Cardiac muscle cell (in vitro differentiated cells and primary cell): ENCODE measurements at regions not wholly inside any gene's neighbourhood (a gene's known extent, or its start where the extent isn't known, plus 50 kb on each side); places are given as distances from the start of the nearest gene placed in this dataset.
"Not testable (repeated sequence)": the region's sequence is repeated elsewhere in the genome, so short reads cannot be mapped to it uniquely, and the experiment has no call there.

Experiments used
- DNase-seq, 2 donors: peaks; one replicate each; pipeline versions ENCODE4 v3.0.0 to v3.0.0-alpha.2; 2010 to 2017; ENCODE audit warnings: low read depth in 1 of 2, low spot score in 1 of 2
- H3K27ac ChIP-seq: fragments of 200-600 bp; sonication (generic); 2 replicates; pipeline ENCODE4 v1.5.1; 2016
- H3K27me3 ChIP-seq: fragments of 200-600 bp; sonication (generic); 2 replicates; pipeline ENCODE4 v1.6.0; 2016; ENCODE audit warnings: control low read depth
- H3K36me3 ChIP-seq: fragments of 200-600 bp; sonication (generic); 2 replicates; pipeline ENCODE4 v1.5.1; 2016; ENCODE audit warnings: control low read depth
- H3K4me1 ChIP-seq: fragments of 200-600 bp; sonication (generic); 2 replicates; pipeline ENCODE4 v1.8.1; 2017; ENCODE audit warnings: low read depth, mild to moderate bottlenecking, mixed run types
- H3K4me3 ChIP-seq: fragments of 200-600 bp; sonication (generic); 2 replicates; pipeline ENCODE4 v1.5.1; 2016; ENCODE audit warnings: mild to moderate bottlenecking
- H3K9me3 ChIP-seq: fragments of 200-600 bp; sonication (generic); 2 replicates; pipeline ENCODE4 v1.5.1; 2017; ENCODE audit warnings: low read depth, mild to moderate bottlenecking, control low read depth
- CTCF ChIP-seq: IDR thresholded peaks from 2 replicates; pipeline ENCODE4 v1.5.1; 2012; ENCODE audit warnings: low read depth, mild to moderate bottlenecking, low read length

DNA sequence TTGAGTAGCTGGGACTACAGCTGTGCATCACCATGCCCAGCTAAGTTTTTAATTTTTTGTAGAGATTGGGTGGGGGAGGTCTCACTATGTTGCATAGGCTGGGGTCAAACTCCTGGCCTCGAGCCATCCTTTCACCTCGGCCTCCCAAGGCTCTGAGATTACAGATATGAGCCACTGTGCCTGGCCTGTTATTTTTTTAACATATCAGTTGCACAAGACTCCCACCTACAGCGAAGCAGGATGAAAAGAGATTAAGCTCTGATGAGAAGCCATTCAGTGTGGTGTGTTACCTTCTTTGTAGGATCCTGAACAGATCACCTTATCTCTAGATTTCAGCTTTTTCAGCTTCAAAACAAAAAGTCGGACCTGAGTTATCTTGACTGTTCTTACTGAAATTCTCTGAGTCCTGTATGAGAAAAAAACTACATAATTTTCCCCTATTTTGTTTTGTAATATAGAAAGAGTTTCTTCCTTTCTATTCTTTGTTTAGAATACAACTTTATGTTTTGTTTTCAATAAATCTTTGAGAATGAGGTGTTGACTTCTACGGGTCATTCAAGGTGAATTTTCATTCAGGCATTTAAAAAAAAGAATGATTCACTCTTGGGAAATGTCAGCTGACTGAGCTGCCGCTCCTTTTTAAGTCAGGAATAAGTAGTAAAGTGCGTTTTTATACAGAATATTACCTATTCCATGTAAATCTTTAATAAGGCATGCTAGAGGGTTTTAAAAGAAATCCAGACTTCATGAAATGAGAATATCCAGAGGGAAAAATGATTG lies 134.6 kb downstream of the ARSF start:
- DNase-seq = peak in 1 of 2 donors; percentile 50
- TF ChIP-seq CTCF = no peak
- no peak overlapping the region for H3K4me3 ChIP-seq
- H3K4me1 ChIP-seq = peaks cover 2% of the 10 kb centered on the region
- H3K9me3 ChIP-seq = no peaks in the 10 kb centered on the region
- no peak overlapping the region for H3K27ac ChIP-seq
- H3K36me3 ChIP-seq = no peaks in the 10 kb centered on the region
- no peaks in the 10 kb centered on the region for H3K27me3 ChIP-seq

- not testable (repeated sequence) for H3K36me3 ChIP-seq, H3K27ac ChIP-seq, H3K4me3 ChIP-seq, H3K4me1 ChIP-seq, H3K9me3 ChIP-seq, H3K27me3 ChIP-seq, DNase-seq
Observed at GRCh38 chrX:3172156-3172555, 130.9 kb downstream of the ARSF start.

- DNase-seq = no peak
- Histone ChIP-seq H3K4me1 (no peaks in the 10 kb centered on the region), H3K27me3 (no peaks in the 10 kb centered on the region), H3K4me3 (no peak overlapping the region), H3K9me3 (no peaks in the 10 kb centered on the region), H3K27ac (no peak overlapping the region), H3K36me3 (no peaks in the 10 kb centered on the region)
- no peak for TF ChIP-seq CTCF
Observed at GRCh38 chrX:3169421-3169820, 128.2 kb downstream of the ARSF start.

GRCh38 chrX:3167771-3168170 lies 126.5 kb downstream of the ARSF start:
- Histone ChIP-seq H3K27ac (no peak overlapping the region), H3K36me3 (no peaks in the 10 kb centered on the region), H3K9me3 (no peaks in the 10 kb centered on the region), H3K4me1 (no peaks in the 10 kb centered on the region), H3K4me3 (no peak overlapping the region), H3K27me3 (no peaks in the 10 kb centered on the region)
- TF ChIP-seq CTCF = no peak
- DNase-seq = no peak

GRCh38 chrX:3166670-3167455 lies 125.6 kb downstream of the ARSF start:
- no peak for DNase-seq
- H3K27ac ChIP-seq = no peak overlapping the region
- no peaks in the 10 kb centered on the region for H3K9me3 ChIP-seq
- H3K36me3 ChIP-seq = no peaks in the 10 kb centered on the region
- H3K27me3 ChIP-seq = no peaks in the 10 kb centered on the region
- no peak for TF ChIP-seq CTCF
- no peaks in the 10 kb centered on the region for H3K4me1 ChIP-seq
- H3K4me3 ChIP-seq = no peak overlapping the region

GRCh38 chrX:3165808-3166207 lies 124.5 kb downstream of the ARSF start:
- H3K9me3 ChIP-seq = no peaks in the 10 kb centered on the region
- no peaks in the 10 kb centered on the region for H3K27me3 ChIP-seq
- no peak overlapping the region for H3K27ac ChIP-seq
- no peak overlapping the region for H3K4me3 ChIP-seq
- no peak for DNase-seq
- no peak for TF ChIP-seq CTCF
- H3K36me3 ChIP-seq = no peaks in the 10 kb centered on the region
- H3K4me1 ChIP-seq = no peaks in the 10 kb centered on the region
